Esophagus muscularis mucosa (tissue), 4 donors: ENCODE measurements at regions not wholly inside any gene's neighbourhood (a gene's known extent, or its start where the extent isn't known, plus 50 kb on each side); places are given as distances from the start of the nearest gene placed in this dataset.

Source experiments
- CTCF ChIP-seq, 3 experiments: fragments of 200-600 bp in 2 of 3; fragments of 450-650 bp in 1 of 3; sonication (generic) in 2 of 3; IDR thresholded peaks; one replicate each; pipeline ENCODE4 v1.5.1; 2017 to 2019; ENCODE audit warnings: antibody characterized with exemption in 3 of 3, mild to moderate bottlenecking in 2 of 3, moderate library complexity in 1 of 3
- EP300 ChIP-seq: sonication (generic); formaldehyde crosslinking; IDR thresholded peaks from one replicate; pipeline ENCODE4 v1.6.1; 2017; ENCODE audit warnings: antibody characterized with exemption
- POLR2A ChIP-seq: fragments of 450-650 bp; IDR thresholded peaks from one replicate; pipeline ENCODE4 v1.6.1; 2017; ENCODE audit warnings: antibody characterized with exemption, moderate library complexity, mild to moderate bottlenecking, low read depth

- TF ChIP-seq CTCF (IDR thresholded peaks at IDR 0.05) (no peak), POLR2A (no peak), EP300 (no peak)
Measured at GRCh38 chr4:126991965-126992364, 640.8 kb upstream of the INTU start.
